Astrocyte (in vitro differentiated cells and primary cell): ENCODE measurements at regions not wholly inside any gene's neighbourhood (a gene's known extent, or its start where the extent isn't known, plus 50 kb on each side); places are given as distances from the start of the nearest gene placed in this dataset.

Experiments used
- DNase-seq: peaks from one replicate; pipeline ENCODE4 v3.0.0-alpha.2; 2010; ENCODE audit warnings: low read depth
- FAIRE-seq: peaks from 2 replicates; lab custom pipeline; 2011; peaks lifted over from hg19 to GRCh38; lab: Jason Lieb, UNC
- H2AFZ ChIP-seq: 2 replicates; pipeline ENCODE4 v1.6.0; 2012; ENCODE audit warnings: low read depth, low read length, inconsistent platforms
- H3K27ac ChIP-seq: 2 replicates; pipeline ENCODE4 v1.5.1; 2011; ENCODE audit warnings: low read depth, low read length, inconsistent platforms
- H3K27me3 ChIP-seq: 2 replicates; pipeline ENCODE4 v1.6.0; 2011; ENCODE audit warnings: low read length, inconsistent platforms; ENCODE audit not compliant: insufficient read depth
- H3K36me3 ChIP-seq: 2 replicates; pipeline ENCODE4 v1.5.1; 2011; ENCODE audit warnings: low read length, inconsistent platforms; ENCODE audit not compliant: insufficient read depth
- H3K4me1 ChIP-seq: 2 replicates; pipeline ENCODE4 v1.5.1; 2011; ENCODE audit warnings: low read length, inconsistent platforms; ENCODE audit not compliant: insufficient read depth
- H3K4me2 ChIP-seq: 2 replicates; pipeline ENCODE4 v1.6.0; 2012; ENCODE audit warnings: low read length, inconsistent platforms
- H3K4me3 ChIP-seq: 2 replicates; pipeline ENCODE4 v1.5.1; 2011; ENCODE audit warnings: low read depth, mild to moderate bottlenecking, low read length, inconsistent platforms; ENCODE audit not compliant: insufficient read depth
- H3K79me2 ChIP-seq: 2 replicates; pipeline ENCODE4 v1.6.0; 2012; ENCODE audit warnings: mild to moderate bottlenecking, low read length, inconsistent platforms; ENCODE audit not compliant: insufficient read depth
- H3K9ac ChIP-seq: 2 replicates; pipeline ENCODE4 v1.6.0; 2012; ENCODE audit warnings: mild to moderate bottlenecking, low read length, inconsistent platforms
- H3K9me3 ChIP-seq: 2 replicates; pipeline ENCODE4 v1.5.1; 2012; ENCODE audit warnings: low read depth, mild to moderate bottlenecking, low read length, inconsistent platforms; ENCODE audit not compliant: insufficient read depth
- H4K20me1 ChIP-seq: 2 replicates; pipeline ENCODE4 v1.6.0; 2012; ENCODE audit warnings: low read length, inconsistent platforms; ENCODE audit not compliant: insufficient read depth
- H3K27ac Mint-ChIP-seq: one replicate; pipeline ENCODE4 v1.8.0; 2021; ENCODE audit warnings: mild to moderate bottlenecking, mixed read lengths; ENCODE audit not compliant: unreplicated experiment
- H3K27me3 Mint-ChIP-seq: one replicate; pipeline ENCODE4 v1.8.0; 2021; ENCODE audit warnings: low read depth, mixed read lengths; ENCODE audit not compliant: unreplicated experiment
- H3K36me3 Mint-ChIP-seq: one replicate; pipeline ENCODE4 v1.8.0; 2021; ENCODE audit warnings: low read depth, mixed read lengths; ENCODE audit not compliant: unreplicated experiment
- H3K4me1 Mint-ChIP-seq: one replicate; pipeline ENCODE4 v1.8.0; 2021; ENCODE audit warnings: low read depth, mixed read lengths; ENCODE audit not compliant: unreplicated experiment
- H3K4me3 Mint-ChIP-seq: one replicate; pipeline ENCODE4 v1.8.0; 2021; ENCODE audit warnings: mild to moderate bottlenecking, moderate library complexity, mixed read lengths; ENCODE audit not compliant: unreplicated experiment
- H3K9me3 Mint-ChIP-seq: one replicate; pipeline ENCODE4 v1.8.0; 2021; ENCODE audit warnings: mild to moderate bottlenecking, mixed read lengths; ENCODE audit not compliant: unreplicated experiment
- CTCF ChIP-seq: IDR thresholded peaks from 2 replicates; pipeline ENCODE4 v1.5.1; 2011; ENCODE audit warnings: low read depth, mild to moderate bottlenecking, inconsistent platforms, low read length, moderate library complexity; ENCODE audit not compliant: insufficient read depth
- EZH2 ChIP-seq: IDR thresholded peaks from 2 replicates; pipeline ENCODE4 v1.6.1; 2012; ENCODE audit warnings: mild to moderate bottlenecking, low read length, inconsistent platforms; ENCODE audit not compliant: insufficient read depth

GRCh38 chr15:66848686-66849392 lies 146.8 kb downstream of the SMAD6 start:
- Histone ChIP-seq H3K4me2 (no peak overlapping the region), H3K9ac (no peak overlapping the region), H3K36me3 (no peaks in the 10 kb centered on the region), H2AFZ (no peak overlapping the region), H3K27me3 (no peaks in the 10 kb centered on the region), H3K9me3 (no peaks in the 10 kb centered on the region), H3K27ac (no peak overlapping the region), H4K20me1 (no peaks in the 10 kb centered on the region), H3K4me3 (no peak overlapping the region), H3K4me1 (peaks cover 9% of the 10 kb centered on the region), H3K79me2 (peaks cover 31% of the 10 kb centered on the region)
- no peak overlapping the region for H3K4me3 Mint-ChIP-seq
- peaks cover 6% of the 10 kb centered on the region for H3K36me3 Mint-ChIP-seq
- TF ChIP-seq CTCF (no peak), EZH2 (no peak)
- FAIRE-seq (no peak), DNase-seq (no peak)
- no peaks in the 10 kb centered on the region for H3K9me3 Mint-ChIP-seq
- H3K27ac Mint-ChIP-seq = no peak overlapping the region
- peaks cover 12% of the 10 kb centered on the region for H3K27me3 Mint-ChIP-seq
- peaks cover 14% of the 10 kb centered on the region for H3K4me1 Mint-ChIP-seq

GRCh38 chr15:66849393-66849745 lies 147.3 kb downstream of the SMAD6 start:
- Mint-ChIP-seq H3K27ac (no peak overlapping the region), H3K9me3 (no peaks in the 10 kb centered on the region), H3K4me3 (no peak overlapping the region), H3K36me3 (peaks cover 6% of the 10 kb centered on the region), H3K4me1 (peaks cover 11% of the 10 kb centered on the region), H3K27me3 (peaks cover 11% of the 10 kb centered on the region)
- Histone ChIP-seq H3K27me3 (no peaks in the 10 kb centered on the region), H3K36me3 (no peaks in the 10 kb centered on the region), H2AFZ (no peak overlapping the region), H3K27ac (no peak overlapping the region), H3K79me2 (peaks cover 25% of the 10 kb centered on the region), H3K4me1 (peaks cover 9% of the 10 kb centered on the region), H4K20me1 (no peaks in the 10 kb centered on the region), H3K4me3 (no peak overlapping the region), H3K9ac (no peak overlapping the region), H3K4me2 (no peak overlapping the region), H3K9me3 (no peaks in the 10 kb centered on the region)
- FAIRE-seq (no peak), DNase-seq (no peak)
- TF ChIP-seq CTCF = no peak
- no peak for TF ChIP-seq EZH2

- Mint-ChIP-seq H3K9me3 (no peaks in the 10 kb centered on the region), H3K4me1 (peaks cover 10% of the 10 kb centered on the region), H3K27me3 (peaks cover 9% of the 10 kb centered on the region), H3K27ac (no peak overlapping the region), H3K36me3 (peaks cover 6% of the 10 kb centered on the region), H3K4me3 (no peak overlapping the region)
- H3K79me2 ChIP-seq = peaks cover 23% of the 10 kb centered on the region
- H2AFZ ChIP-seq = no peak overlapping the region
- no peaks in the 10 kb centered on the region for H3K36me3 ChIP-seq
- H3K9me3 ChIP-seq = no peaks in the 10 kb centered on the region
- H3K4me1 ChIP-seq = peaks cover 9% of the 10 kb centered on the region
- H3K4me3 ChIP-seq = no peak overlapping the region
- DNase-seq = no peak
- no peaks in the 10 kb centered on the region for H4K20me1 ChIP-seq
- no peak overlapping the region for H3K27ac ChIP-seq
- H3K4me2 ChIP-seq = no peak overlapping the region
- no peaks in the 10 kb centered on the region for H3K27me3 ChIP-seq
- no peak overlapping the region for H3K9ac ChIP-seq
- FAIRE-seq = no peak
- TF ChIP-seq CTCF (no peak), EZH2 (no peak)
Observed at GRCh38 chr15:66849746-66850077, 147.7 kb downstream of the SMAD6 start.
